Left colon (tissue), 2 donors: ENCODE measurements at regions not wholly inside any gene's neighbourhood (a gene's known extent, or its start where the extent isn't known, plus 50 kb on each side); places are given as distances from the start of the nearest gene placed in this dataset.
"Not testable (repeated sequence)": the region's sequence is repeated elsewhere in the genome, so short reads cannot be mapped to it uniquely, and the experiment has no call there.

Experiments used
- ATAC-seq: fragments of 200-7000 bp; cut with Tn5 transposase; one replicate; pipeline ENCODE4 v1.9.1; 2020; ENCODE audit warnings: mild to moderate bottlenecking, moderate library complexity
- DNase-seq, 2 donors: peaks; one replicate each; pipeline ENCODE4 v3.0.0-alpha.2; 2020
- intact Hi-C, 2 donors: fragments of 100-400 bp; cut with DNase I in 1 of 2; cut with micrococcal nuclease in 1 of 2; formaldehyde crosslinking; loops; one replicate each; pipeline versions ENCODE4 v1.11.2 to v1.14.0; 2022; cut with DNase I, micrococcal nuclease
- donor health status: DM: no; HTN: no; CAD: no.
- donor health status: DM: yes; HTN: yes; CAD: no.

- DNase-seq (no peak), ATAC-seq (no peak)
- intact Hi-C loops: no loop called here
Measured at GRCh38 chr3:73215901-73216300, 154.4 kb downstream of the EBLN2 start.

- DNase-seq (no peak), ATAC-seq (no peak)
- intact Hi-C loops: no loop called here
Measured at GRCh38 chr3:73216310-73216709, 154.9 kb downstream of the EBLN2 start.

GRCh38 chr3:73222126-73222525, 160.7 kb downstream of the EBLN2 start:
- DNase-seq: no peak
- intact Hi-C loops: no loop called here
- no peak for ATAC-seq

- DNase-seq (no peak), ATAC-seq (no peak)
- intact Hi-C loops: no loop called here
Measured at GRCh38 chr3:73225146-73225855, 163.8 kb downstream of the EBLN2 start.

- ATAC-seq (no peak), DNase-seq (no peak)
- intact Hi-C loops: no loop called here
Measured at GRCh38 chr3:73225991-73226390, 164.5 kb downstream of the EBLN2 start.

- intact Hi-C loops: no loop called here
- DNase-seq: no peak
- no peak for ATAC-seq
Measured at GRCh38 chr3:73228000-73228399, 166.5 kb downstream of the EBLN2 start.

- ATAC-seq: no peak
- intact Hi-C loops: no loop called here
Measured at GRCh38 chr3:73228437-73228836, 167.0 kb downstream of the EBLN2 start.

GRCh38 chr3:73228959-73229358, 167.5 kb downstream of the EBLN2 start:
- DNase-seq: no peak
- intact Hi-C loops: no loop called here
- ATAC-seq: no peak

More at GRCh38 chr3:73228437-73228836, 167.0 kb downstream of the EBLN2 start:
- no peak for DNase-seq

GRCh38 chr3:73234354-73235014, 173.0 kb downstream of the EBLN2 start:
- DNase-seq: no peak
- no peak for ATAC-seq
- intact Hi-C loops: no loop called here

- ATAC-seq: no peak
- intact Hi-C loops: no loop called here
- no peak for DNase-seq
Measured at GRCh38 chr3:73235768-73236167, 174.3 kb downstream of the EBLN2 start.

GRCh38 chr3:73236867-73237266, 175.4 kb downstream of the EBLN2 start:
- intact Hi-C loops: no loop called here
- ATAC-seq: no peak
- DNase-seq: no peak

- DNase-seq (no peak), ATAC-seq (no peak)
- intact Hi-C loops: no loop called here
Measured at GRCh38 chr3:73243740-73244139, 182.3 kb downstream of the EBLN2 start.

- intact Hi-C loops: no loop called here
- no peak for ATAC-seq
- no peak for DNase-seq
Measured at GRCh38 chr3:73245459-73245858, 184.0 kb downstream of the EBLN2 start.

- intact Hi-C loops: no loop called here
- ATAC-seq (peak; percentile 46), DNase-seq (no peak)
Measured at GRCh38 chr3:73249047-73249446, 187.6 kb downstream of the EBLN2 start.

- ATAC-seq (no peak), DNase-seq (no peak)
- intact Hi-C loops: no loop called here
Measured at GRCh38 chr3:73254062-73254461, 192.6 kb downstream of the EBLN2 start.

- intact Hi-C loops: no loop called here
- DNase-seq: peak; percentile 40 to 43
- peak; percentile 95 for ATAC-seq
Measured at GRCh38 chr3:73255609-73256029, 194.2 kb downstream of the EBLN2 start.

- ATAC-seq (no peak), DNase-seq (no peak)
- intact Hi-C loops: no loop called here
Measured at GRCh38 chr3:73257186-73257585, 195.7 kb downstream of the EBLN2 start.

GRCh38 chr3:73258057-73258456, 196.6 kb downstream of the EBLN2 start:
- intact Hi-C loops: no loop called here
- no peak for ATAC-seq
- no peak for DNase-seq

- no peak for ATAC-seq
- intact Hi-C loops: no loop called here
- no peak for DNase-seq
Measured at GRCh38 chr3:73259291-73259690, 197.8 kb downstream of the EBLN2 start.

- intact Hi-C loops: no loop called here
- ATAC-seq (no peak), DNase-seq (no peak)
Measured at GRCh38 chr3:73259856-73260255, 198.4 kb downstream of the EBLN2 start.

GRCh38 chr3:73266558-73266957, 205.1 kb downstream of the EBLN2 start:
- intact Hi-C loops, ATAC-seq, DNase-seq: not testable (repeated sequence)
